HepG2 (cell line): ENCODE measurements at regions not wholly inside any gene's neighbourhood (a gene's known extent, or its start where the extent isn't known, plus 50 kb on each side); places are given as distances from the start of the nearest gene placed in this dataset.

ENCODE experiments used
- ATAC-seq: fragments of 200-7000 bp; cut with Tn5 transposase; 3 replicates; pipeline ENCODE4 v1.9.1; 2020; ENCODE audit warnings: mild to moderate bottlenecking, moderate library complexity
- BruUV-seq: library from RNA; stranded (reverse); fragments of 400-500 nt; replicated peaks from 2 replicates; lab custom pipeline; 2021; lab: Mats Ljungman, UMichigan
- CTCF ChIA-PET: fragments of 300-600 bp; formaldehyde crosslinking; extraction: SDS; loops from one replicate; lab custom pipeline; 2021; ENCODE audit warnings: low total read pairs, inconsistent platforms, low intra/inter-chr PET ratio; lab: Yijun Ruan, JAX
- POLR2A ChIA-PET: fragments of 350-600 bp; sonication (Branson Sonifier 250); formaldehyde crosslinking; loops from one replicate; lab custom pipeline; 2020; ENCODE audit warnings: antibody characterized with exemption, inconsistent platforms; lab: Yijun Ruan, JAX
- DNase-seq: peaks from one replicate; pipeline ENCODE4 v3.0.0-alpha.2; 2015; ENCODE audit warnings: low spot score
- FAIRE-seq: peaks from 3 replicates; lab custom pipeline; 2011; peaks lifted over from hg19 to GRCh38; lab: Jason Lieb, UNC
- H2AFZ ChIP-seq: one replicate; pipeline ENCODE4 v1.6.1; 2011; ENCODE audit warnings: low read length, inconsistent platforms
- H3K27ac ChIP-seq: fragments of 300-600 bp; 3 replicates; pipeline ENCODE4 v1.8.0; 2011; ENCODE audit warnings: mixed run types, mild to moderate bottlenecking, mixed read lengths, low read length, inconsistent platforms; ENCODE audit not compliant: insufficient read depth; ENCODE audit errors: extremely low read length
- H3K27me3 ChIP-seq, 2 experiments: fragments of 200-600 bp in 1 of 2; 2 replicates in 1 of 2; 3 replicates in 1 of 2; pipeline versions ENCODE4 v1.6.0 to v1.8.0; 2011; ENCODE audit warnings: low read length in 2 of 2, mild to moderate bottlenecking in 2 of 2, moderate library complexity in 2 of 2, inconsistent platforms in 1 of 2; ENCODE audit not compliant: insufficient read depth in 2 of 2, control insufficient read depth in 1 of 2
- H3K36me3 ChIP-seq, 2 experiments: fragments of 200-600 bp in 1 of 2; replicated peaks in 1 of 2; 2 replicates in 1 of 2; 3 replicates in 1 of 2; pipeline versions ENCODE4 v1.5.1 to v1.8.0; 2011; ENCODE audit warnings: low read length in 2 of 2, inconsistent platforms in 1 of 2; ENCODE audit not compliant: insufficient read depth in 2 of 2, control insufficient read depth in 1 of 2
- H3K4me1 ChIP-seq: 2 replicates; pipeline ENCODE4 v1.5.1; 2012; ENCODE audit warnings: low read length, inconsistent platforms; ENCODE audit not compliant: insufficient read depth
- H3K4me2 ChIP-seq: 2 replicates; pipeline ENCODE4 v1.6.0; 2011; ENCODE audit warnings: low read depth, low read length, inconsistent platforms
- H3K4me3 ChIP-seq, 3 experiments: fragments of 200-600 bp in 1 of 3; sonication (generic), shearing (Covaris generic) in 1 of 3; replicated peaks in 1 of 3; 2 replicates each; pipeline ENCODE4 v1.5.1; 2011 to 2016; ENCODE audit warnings: low read length in 3 of 3, inconsistent platforms in 2 of 3, low read depth in 2 of 3, mild to moderate bottlenecking in 2 of 3, control low read depth in 1 of 3, mixed read lengths in 1 of 3; ENCODE audit not compliant: insufficient read depth in 1 of 3
- H3K79me2 ChIP-seq: one replicate; pipeline ENCODE4 v1.6.1; 2011; ENCODE audit warnings: low read length, inconsistent platforms; ENCODE audit not compliant: insufficient read depth
- H3K9ac ChIP-seq: 2 replicates; pipeline ENCODE4 v1.6.0; 2011; ENCODE audit warnings: mild to moderate bottlenecking, low read depth, low read length, inconsistent platforms; ENCODE audit not compliant: insufficient read depth
- H3K9me3 ChIP-seq: 2 replicates; pipeline ENCODE4 v1.5.1; 2012; ENCODE audit warnings: mild to moderate bottlenecking, low read length
- H4K20me1 ChIP-seq: 2 replicates; pipeline ENCODE4 v1.6.0; 2011; ENCODE audit warnings: inconsistent platforms, mild to moderate bottlenecking, low read length, moderate library complexity; ENCODE audit not compliant: insufficient read depth
- ELF1 ChIP-seq: sonication (generic); formaldehyde crosslinking; IDR thresholded peaks from 2 replicates; pipeline ENCODE4 v1.4.0; 2020; ENCODE audit warnings: missing genetic modification reagents
- KDM1A ChIP-seq: IDR thresholded peaks from 2 replicates; pipeline ENCODE4 v1.6.1; 2016; ENCODE audit warnings: missing compliant biosample characterization
- POGK ChIP-seq: sonication (generic); formaldehyde crosslinking; conservative IDR thresholded peaks from 2 replicates; pipeline ENCODE4 v1.8.0; 2022; ENCODE audit warnings: mild to moderate bottlenecking, moderate library complexity, missing genetic modification reagents
- POLR2AphosphoS5 ChIP-seq: IDR thresholded peaks from 2 replicates; pipeline ENCODE4 v1.6.1; 2012; ENCODE audit warnings: low read depth, low read length
- SKI ChIP-seq: fragments of 450-650 bp; IDR thresholded peaks from one replicate; pipeline ENCODE4 v1.6.1; 2018; ENCODE audit warnings: mild to moderate bottlenecking; ENCODE audit not compliant: partially characterized antibody
- TAF1 ChIP-seq: sonication (generic); formaldehyde crosslinking; IDR thresholded peaks from 2 replicates; pipeline ENCODE4 v1.4.0; 2020; ENCODE audit warnings: missing genetic modification reagents
- THAP8 ChIP-seq: sonication (generic); formaldehyde crosslinking; IDR thresholded peaks from 2 replicates; pipeline ENCODE4 v1.5.1; 2020; ENCODE audit warnings: missing genetic modification reagents, mild to moderate bottlenecking, borderline replicate concordance
- ZNF12 ChIP-seq: sonication (generic); formaldehyde crosslinking; IDR thresholded peaks from 2 replicates; pipeline ENCODE4 v1.5.0; 2020; ENCODE audit warnings: missing genetic modification reagents
- ZNF253 ChIP-seq: sonication (generic); formaldehyde crosslinking; IDR thresholded peaks from 2 replicates; pipeline ENCODE4 v1.8.0; 2022; ENCODE audit warnings: mild to moderate bottlenecking, missing genetic modification reagents, borderline replicate concordance
- ZNF546 ChIP-seq: sonication (generic); formaldehyde crosslinking; conservative IDR thresholded peaks from 2 replicates; pipeline ENCODE4 v1.8.1; 2023; ENCODE audit warnings: mild to moderate bottlenecking, missing genetic modification reagents
- ZNF704 ChIP-seq: sonication (generic); formaldehyde crosslinking; IDR thresholded peaks from 2 replicates; pipeline ENCODE4 v1.8.1; 2023; ENCODE audit warnings: mild to moderate bottlenecking, inconsistent platforms, moderate library complexity, missing genetic modification reagents, borderline replicate concordance
- WGBS: methylation state at CpG from one replicate; pipeline ENCODE4 v1.1.6; 2017; ENCODE audit warnings: low lambda C conversion rate; 5-methylcytosine and 5-hydroxymethylcytosine counted together
- in situ Hi-C: cut with HindIII; loops from 2 replicates; pipeline ENCODE4 v1.10.0; 2017; ENCODE audit warnings: low pct_unique_long_range_greater_than_20kb; ENCODE audit not compliant: extremely low pct_ligation_motif_present
- intact Hi-C: fragments of 100-400 bp; cut with micrococcal nuclease; formaldehyde crosslinking; loops from one replicate; pipeline ENCODE4 v1.10.0; 2022; ENCODE audit not compliant: unreplicated experiment

DNA sequence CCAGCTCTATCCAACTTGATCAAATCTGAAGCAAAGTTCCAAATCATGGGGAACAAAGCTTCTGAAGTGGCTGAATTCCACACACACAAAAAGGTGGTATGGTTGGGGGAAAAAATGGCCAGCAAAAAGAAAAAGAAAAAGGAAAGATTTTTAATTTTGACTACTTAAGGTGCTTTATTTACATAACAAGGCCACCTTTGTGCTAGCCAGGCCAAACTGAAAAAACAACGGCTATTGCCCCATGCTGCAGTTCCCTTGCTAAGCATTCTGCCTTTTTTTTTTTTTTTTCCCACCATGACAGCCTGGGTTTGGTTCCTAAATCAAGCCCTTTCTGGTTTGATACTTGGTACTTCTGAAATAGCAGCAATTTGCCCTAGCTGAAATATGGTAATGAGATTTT, 66.5 kb upstream of the DAZL start:
- H3K4me2 ChIP-seq, result no peak overlapping the region
- no peak overlapping the region for H3K4me3 ChIP-seq
- BruUV-seq, result no TSS peak
- H3K9me3 ChIP-seq, result peaks cover 8% of the 10 kb centered on the region; the same call in 1 of the 2 replicates
- H3K4me1 ChIP-seq, result no peaks in the 10 kb centered on the region
- no peaks in the 10 kb centered on the region for H3K27me3 ChIP-seq
- ChIA-PET POLR2A (no interaction called here), CTCF (no interaction called here)
- no peak overlapping the region for H2AFZ ChIP-seq
- no peak overlapping the region for H3K9ac ChIP-seq
- H4K20me1 ChIP-seq, result no peaks in the 10 kb centered on the region
- no peak overlapping the region for H3K27ac ChIP-seq
- no peaks in the 10 kb centered on the region for H3K36me3 ChIP-seq
- TF ChIP-seq SKI, result no peak
- TF ChIP-seq POGK (CRISPR knock-in tag), result no peak
- no peak for TF ChIP-seq KDM1A (CRISPR knock-in tag)
- TF ChIP-seq POLR2AphosphoS5, result no peak
- no peak for TF ChIP-seq ZNF704 (CRISPR knock-in tag)
- no peak for TF ChIP-seq TAF1 (CRISPR knock-in tag)
- TF ChIP-seq ZNF546, result no peak
- TF ChIP-seq ZNF12 (CRISPR knock-in tag), result no peak
- TF ChIP-seq THAP8 (CRISPR knock-in tag), result no peak
- no peak for TF ChIP-seq ELF1 (CRISPR knock-in tag)
- TF ChIP-seq ZNF253 (CRISPR knock-in tag), result no peak
- WGBS, result 3% methylated on average over 1 of the region's 1 CpG
- no peaks in the 10 kb centered on the region for H3K79me2 ChIP-seq
- in situ Hi-C loops (no loop called here), intact Hi-C loops (no loop called here)
- no peak for FAIRE-seq
- DNase-seq, result no peak
- ATAC-seq, result no peak
